GM18517 (cell line): ENCODE measurements at regions not wholly inside any gene's neighbourhood (a gene's known extent, or its start where the extent isn't known, plus 50 kb on each side); places are given as distances from the start of the nearest gene placed in this dataset.
"Not testable (repeated sequence)": the region's sequence is repeated elsewhere in the genome, so short reads cannot be mapped to it uniquely, and the experiment has no call there.

Source experiments
- ATAC-seq: cut with Tn5 transposase; IDR thresholded peaks from one replicate; pipeline ENCODE4 v1.9.1; 2021; ENCODE audit warnings: mild to moderate bottlenecking, moderate library complexity; ENCODE audit not compliant: unreplicated experiment

- no peak for ATAC-seq
These were observed 79.6 kb upstream of the LAPTM4A start for GRCh38 chr2:20130821-20131645.

- no peak for ATAC-seq
These were observed 78.7 kb upstream of the LAPTM4A start for GRCh38 chr2:20130160-20130560.

GRCh38 chr2:20129331-20130159, 78.1 kb upstream of the LAPTM4A start:
- no peak for ATAC-seq

GRCh38 chr2:20128506-20129330, 77.3 kb upstream of the LAPTM4A start:
- no peak for ATAC-seq

- ATAC-seq, result no peak
These were observed 75.0 kb upstream of the LAPTM4A start for GRCh38 chr2:20126469-20126868.

GRCh38 chr2:20126040-20126439, 74.6 kb upstream of the LAPTM4A start:
- ATAC-seq, result no peak

- no peak for ATAC-seq
These were observed 74.2 kb upstream of the LAPTM4A start for GRCh38 chr2:20125616-20126015.

GRCh38 chr2:20125164-20125563, 73.7 kb upstream of the LAPTM4A start:
- no peak for ATAC-seq

GRCh38 chr2:20123871-20124594, 72.6 kb upstream of the LAPTM4A start:
- no peak for ATAC-seq

- ATAC-seq, result no peak
These were observed 71.4 kb upstream of the LAPTM4A start for GRCh38 chr2:20122864-20123263.

GRCh38 chr2:20120569-20121416, 69.4 kb upstream of the LAPTM4A start:
- no peak for ATAC-seq

- ATAC-seq, result no peak
These were observed 66.6 kb upstream of the LAPTM4A start for GRCh38 chr2:20118051-20118450.

GRCh38 chr2:20115902-20116301, 64.5 kb upstream of the LAPTM4A start:
- no peak for ATAC-seq

- no peak for ATAC-seq
These were observed 63.9 kb upstream of the LAPTM4A start for GRCh38 chr2:20115374-20115773.

- ATAC-seq, result no peak
These were observed 62.8 kb upstream of the LAPTM4A start for GRCh38 chr2:20113986-20114938.

GRCh38 chr2:20113004-20113796, 61.8 kb upstream of the LAPTM4A start:
- no peak for ATAC-seq

GRCh38 chr2:20112361-20112760, 60.9 kb upstream of the LAPTM4A start:
- not testable (repeated sequence) for ATAC-seq
